ENCODE measurements at regions not wholly inside any gene's neighbourhood (a gene's known extent, or its start where the extent isn't known, plus 50 kb on each side); places are given as distances from the start of the nearest gene placed in this dataset.

GRCh38 chr20:40769677-40770285 is 80.7 kb upstream of the MAFB start:
- Histone ChIP-seq H3K27ac (ENCODE audit: low read depth in 1 of 2, low read length in 1 of 2) (no peak overlapping the region), H3K27me3 (ENCODE audit: control insufficient read depth in 3 of 3, insufficient read depth in 3 of 3, low read length in 2 of 3) (no peaks in the 10 kb centered on the region), H3K9me3 (ENCODE audit: control insufficient read depth in 4 of 4, insufficient read depth in 3 of 4, low read length in 3 of 4) (no peaks in the 10 kb centered on the region), H3K9ac (ENCODE audit: insufficient read depth in 1 of 2, low read length in 2 of 2) (no peak overlapping the region), H3K4me3 (no peak overlapping the region), H3K36me3 (ENCODE audit: control insufficient read depth in 4 of 4, insufficient read depth in 4 of 4, low read length in 4 of 4) (no peaks in the 10 kb centered on the region), H3K4me1 (ENCODE audit: control insufficient read depth in 5 of 5, insufficient read depth in 5 of 5, low read length in 5 of 5) (peaks cover 0 to 17% (median 0%) of the 10 kb centered on the region in 5 donors)
- no peak for TF ChIP-seq CTCF (IDR thresholded peaks at IDR 0.05; ENCODE audit: control extremely low read depth, extremely low read depth)
- DNase-seq (no peak), ATAC-seq (ENCODE audit: insufficient read depth, low FRiP score) (no peak)
- WGBS, 2 donors = 48 to 75% methylated on average over 2 of the region's 2 CpGs

GRCh38 chr20:40770564-40771307 is 81.7 kb upstream of the MAFB start:
- no peaks in the 10 kb centered on the region for H3K27me3 ChIP-seq (ENCODE audit: control insufficient read depth in 3 of 3, insufficient read depth in 3 of 3, low read length in 2 of 3)
- no peak overlapping the region for H3K27ac ChIP-seq (ENCODE audit: low read depth in 1 of 2, low read length in 1 of 2)
- no peaks in the 10 kb centered on the region for H3K9me3 ChIP-seq (ENCODE audit: control insufficient read depth in 4 of 4, insufficient read depth in 3 of 4, low read length in 3 of 4)
- H3K9ac ChIP-seq (ENCODE audit: insufficient read depth in 1 of 2, low read length in 2 of 2) = no peak overlapping the region
- no peaks in the 10 kb centered on the region for H3K36me3 ChIP-seq (ENCODE audit: control insufficient read depth in 4 of 4, insufficient read depth in 4 of 4, low read length in 4 of 4)
- WGBS, 2 donors = 48 to 58% methylated on average over 13 of the region's 13 CpGs
- H3K4me1 ChIP-seq (ENCODE audit: control insufficient read depth in 5 of 5, insufficient read depth in 5 of 5, low read length in 5 of 5) = peaks cover 0 to 17% (median 0%) of the 10 kb centered on the region in 5 donors
- no peak for TF ChIP-seq CTCF (IDR thresholded peaks at IDR 0.05; ENCODE audit: control extremely low read depth, extremely low read depth)
- ATAC-seq (ENCODE audit: insufficient read depth, low FRiP score) = no peak
- no peak overlapping the region for H3K4me3 ChIP-seq
- peak in 2 of 3 donors; percentile 31 to 48 for DNase-seq

GRCh38 chr20:40771308-40771610 is 82.2 kb upstream of the MAFB start:
- Histone ChIP-seq H3K4me3 (no peak overlapping the region), H3K9me3 (ENCODE audit: control insufficient read depth in 4 of 4, insufficient read depth in 3 of 4, low read length in 3 of 4) (no peaks in the 10 kb centered on the region), H3K27me3 (ENCODE audit: control insufficient read depth in 3 of 3, insufficient read depth in 3 of 3, low read length in 2 of 3) (no peaks in the 10 kb centered on the region), H3K9ac (ENCODE audit: insufficient read depth in 1 of 2, low read length in 2 of 2) (no peak overlapping the region), H3K36me3 (ENCODE audit: control insufficient read depth in 4 of 4, insufficient read depth in 4 of 4, low read length in 4 of 4) (no peaks in the 10 kb centered on the region), H3K27ac (ENCODE audit: low read depth in 1 of 2, low read length in 1 of 2) (no peak overlapping the region), H3K4me1 (ENCODE audit: control insufficient read depth in 5 of 5, insufficient read depth in 5 of 5, low read length in 5 of 5) (peaks cover 0 to 17% (median 0%) of the 10 kb centered on the region in 5 donors)
- WGBS, 2 donors = 55 to 83% methylated on average over 4 of the region's 4 CpGs
- DNase-seq (no peak), ATAC-seq (ENCODE audit: insufficient read depth, low FRiP score) (no peak)
- TF ChIP-seq CTCF (IDR thresholded peaks at IDR 0.05; ENCODE audit: control extremely low read depth, extremely low read depth) = no peak
